ENCODE measurements at regions not wholly inside any gene's neighbourhood (a gene's known extent, or its start where the extent isn't known, plus 50 kb on each side); places are given as distances from the start of the nearest gene placed in this dataset.

DNA sequence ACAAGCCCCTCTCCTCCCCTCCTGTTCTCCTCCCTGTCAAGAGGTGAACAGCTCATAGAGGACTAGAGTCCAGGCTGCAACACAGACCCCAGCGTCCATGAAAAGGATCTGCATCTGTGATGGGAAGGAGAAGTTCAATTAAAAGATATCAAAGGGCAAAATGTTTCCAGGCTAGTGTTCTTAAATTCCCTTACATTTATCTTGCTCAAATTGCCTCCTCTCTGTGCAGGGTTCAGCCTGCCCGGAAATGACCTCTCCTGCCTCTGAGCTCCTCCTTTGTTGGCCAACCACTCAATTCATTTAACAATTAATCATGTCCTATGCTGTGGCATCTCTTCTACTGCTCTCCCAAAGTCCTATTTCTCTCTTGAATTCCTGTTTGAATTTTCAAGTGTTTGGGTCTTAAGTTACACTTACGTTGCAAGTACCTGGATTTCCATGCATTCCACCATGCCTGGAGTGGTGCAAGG is 105.3 kb downstream of the TSN start:
- no peak for DNase-seq

DNA sequence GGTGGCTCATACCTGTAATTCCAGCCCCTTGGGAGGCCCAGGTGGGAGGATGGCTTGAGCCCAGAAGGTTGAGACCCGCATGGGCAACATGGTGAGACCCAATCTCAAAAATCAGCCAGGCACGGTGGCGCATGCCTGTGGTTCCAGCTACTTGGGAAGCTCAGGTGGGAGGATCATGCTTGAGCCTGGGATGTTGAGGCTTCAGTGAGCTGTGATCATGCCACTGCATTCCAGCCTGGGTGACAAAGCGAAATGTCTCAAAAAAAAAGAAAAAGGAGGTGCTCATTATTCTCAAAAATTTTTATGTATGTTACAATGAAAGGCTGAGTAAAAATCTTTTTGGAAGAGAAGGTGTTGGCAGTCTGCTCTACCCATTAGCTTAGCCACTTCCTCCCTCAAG is 106.8 kb downstream of the TSN start:
- no peak for DNase-seq

DNA sequence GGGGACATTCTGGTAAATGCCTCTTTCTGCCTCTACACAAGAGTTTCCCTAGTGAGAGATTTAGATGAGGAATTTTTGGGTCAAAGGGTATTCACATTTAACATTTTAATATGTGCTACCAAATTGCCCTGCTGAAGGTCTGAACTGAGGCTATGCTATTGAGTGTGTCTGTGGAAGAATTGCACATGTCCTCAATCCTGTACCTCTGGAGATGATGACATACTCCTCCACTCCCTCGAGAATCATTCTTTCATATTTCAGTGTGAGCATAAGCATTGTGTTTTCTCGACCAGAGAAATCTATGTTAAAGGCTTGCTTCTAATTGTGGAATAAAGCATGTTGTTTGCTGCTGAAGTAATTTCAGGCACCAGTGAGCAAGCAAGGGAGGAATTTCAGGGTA is 110.5 kb downstream of the TSN start:
- no peak for DNase-seq

DNA sequence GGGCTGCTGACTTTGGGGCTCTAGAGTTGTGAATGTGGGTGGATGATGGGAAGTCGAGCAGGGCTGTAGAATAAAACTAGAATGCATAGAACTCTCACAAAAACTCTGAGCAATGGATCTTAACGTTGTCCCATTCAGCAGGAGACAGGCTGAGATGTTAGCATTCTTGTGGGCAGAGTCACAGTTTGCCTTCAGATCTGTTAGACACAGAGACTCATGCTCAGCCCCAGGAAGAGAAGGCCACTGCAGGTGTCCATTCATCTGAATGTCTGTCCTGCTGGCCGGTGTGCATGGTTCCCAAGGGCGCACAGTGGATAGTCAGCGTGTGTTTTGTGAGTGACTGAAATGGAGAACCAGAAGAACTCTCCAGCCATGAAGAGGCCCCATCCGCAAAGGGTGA is 111.3 kb downstream of the TSN start:
- DNase-seq = no peak

DNA sequence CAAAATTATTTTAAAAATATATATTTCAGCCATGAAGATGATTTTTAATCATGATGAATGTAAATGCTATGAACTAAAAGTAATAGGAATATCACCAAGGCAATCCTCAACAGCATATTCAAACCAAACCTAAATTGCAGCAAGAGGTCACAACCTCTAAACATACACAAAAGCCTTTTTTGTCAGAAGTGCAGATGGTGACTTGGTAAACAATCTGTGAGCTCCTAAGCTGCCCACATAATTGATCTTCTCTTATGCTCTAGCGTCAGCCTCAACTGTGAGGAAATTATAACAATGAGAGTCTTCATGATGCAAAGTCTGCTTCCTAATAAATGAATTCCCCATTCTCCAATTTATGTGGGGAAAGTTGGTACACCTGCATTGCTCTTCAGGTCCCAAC is 113.2 kb downstream of the TSN start:
- peak; percentile 11 for DNase-seq

GRCh38 chr2:121869363-121869762 is 113.9 kb downstream of the TSN start:
- DNase-seq = no peak

GRCh38 chr2:121869873-121870272 is 114.4 kb downstream of the TSN start:
- DNase-seq = no peak

DNA sequence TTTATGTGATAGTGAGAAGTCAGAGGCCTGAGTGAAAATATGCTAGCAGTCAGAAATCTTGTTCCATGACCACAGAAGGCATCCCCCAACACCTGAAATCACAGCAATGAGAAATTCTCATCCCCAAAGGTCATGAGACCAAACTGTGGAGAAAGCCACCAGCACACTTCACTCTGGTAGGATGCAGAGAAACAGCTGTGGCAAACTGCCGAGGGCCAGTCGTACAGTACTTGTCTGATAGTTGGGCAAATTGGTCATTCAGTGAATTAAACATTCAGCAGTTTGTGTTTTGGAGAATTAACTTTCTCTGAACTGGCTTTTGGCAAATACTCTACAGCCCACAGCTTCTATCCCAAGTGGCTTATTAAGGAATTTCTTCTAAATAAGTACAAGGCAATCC is 117.2 kb downstream of the TSN start:
- no peak for DNase-seq

DNA sequence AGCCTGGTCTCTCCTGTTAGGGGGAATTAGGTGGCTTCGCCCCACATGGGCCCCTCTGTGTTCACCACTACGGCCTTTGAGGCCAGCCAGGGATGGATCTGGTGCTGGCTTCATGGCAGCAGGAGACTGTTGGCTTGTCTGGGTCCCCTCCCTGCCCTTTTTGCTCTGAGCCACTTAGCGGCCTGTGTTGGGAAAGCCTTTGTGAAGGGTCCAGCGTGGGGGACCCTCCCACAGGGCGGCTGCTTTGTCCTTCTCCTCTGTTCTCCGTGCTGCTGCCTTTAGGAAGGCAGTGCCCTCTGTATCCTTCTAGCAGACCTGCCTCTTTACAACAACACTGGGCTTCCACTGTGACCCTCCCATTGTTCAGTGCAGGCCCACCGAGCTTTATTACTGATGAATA is 118.4 kb downstream of the TSN start:
- no peak for DNase-seq

GRCh38 chr2:121875585-121876185 is 120.2 kb downstream of the TSN start:
- DNase-seq = no peak

DNA sequence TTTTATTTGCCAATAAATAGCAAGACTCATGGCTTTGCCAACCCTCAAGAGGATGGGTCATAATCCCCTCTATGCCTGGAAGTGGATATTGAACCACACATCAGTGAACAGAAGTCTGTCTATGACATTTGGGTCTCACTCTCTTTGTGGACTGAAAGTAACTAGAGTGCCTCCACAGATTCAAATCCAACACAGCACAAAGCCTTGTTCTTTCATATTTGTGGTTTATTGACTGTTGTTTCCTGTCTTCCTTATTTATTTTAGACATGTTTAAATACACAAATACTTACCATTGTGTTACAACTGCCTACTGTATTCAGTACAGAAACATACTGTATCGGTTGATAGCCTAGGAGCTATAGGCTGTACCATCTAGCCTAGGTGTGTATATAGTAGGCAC is 121.9 kb downstream of the TSN start:
- no peak for DNase-seq

DNA sequence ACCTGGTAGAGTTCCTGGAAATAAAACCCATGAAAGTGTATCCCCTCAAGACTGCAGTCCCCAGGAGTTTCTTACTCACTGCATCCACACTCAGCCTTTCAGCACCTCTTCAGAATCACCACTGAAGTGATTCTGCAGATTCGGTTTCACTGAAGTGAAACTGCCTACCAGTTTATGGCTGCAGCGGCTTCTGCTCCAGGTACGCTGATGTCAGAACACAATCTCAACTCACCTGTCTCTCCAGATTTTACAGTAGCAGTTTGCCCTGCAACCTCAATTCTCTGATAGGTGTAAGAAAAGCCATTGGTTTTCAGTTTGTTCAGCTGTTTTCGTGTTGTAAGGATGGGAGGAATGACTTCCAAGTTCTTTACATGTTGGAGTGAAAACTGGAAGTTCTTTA is 124.8 kb downstream of the TSN start:
- DNase-seq = no peak

DNA sequence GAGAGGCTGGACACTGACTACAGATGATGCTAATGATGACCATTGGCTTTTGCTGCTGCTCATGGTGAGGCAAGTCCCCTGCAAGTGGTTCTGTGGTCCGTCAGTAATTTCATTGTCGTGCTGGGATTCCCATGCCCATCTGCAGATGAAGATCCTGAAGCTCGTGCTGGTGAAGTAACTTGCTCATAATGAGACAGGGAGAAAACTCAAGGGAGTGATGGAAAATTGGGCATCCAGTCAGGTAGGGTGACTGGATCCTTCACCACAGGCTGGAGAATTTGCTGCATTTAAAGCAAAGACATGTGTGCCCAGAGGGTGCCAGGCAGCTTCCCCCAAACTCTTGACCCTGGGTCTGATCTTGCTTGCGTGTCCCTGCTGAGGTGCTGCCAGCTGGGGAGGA is 125.6 kb downstream of the TSN start:
- DNase-seq = no peak

- no peak for DNase-seq
Measured at GRCh38 chr2:121881950-121882349, 126.5 kb downstream of the TSN start.

- DNase-seq = no peak
Measured at GRCh38 chr2:121884078-121884477, 128.6 kb downstream of the TSN start.

DNA sequence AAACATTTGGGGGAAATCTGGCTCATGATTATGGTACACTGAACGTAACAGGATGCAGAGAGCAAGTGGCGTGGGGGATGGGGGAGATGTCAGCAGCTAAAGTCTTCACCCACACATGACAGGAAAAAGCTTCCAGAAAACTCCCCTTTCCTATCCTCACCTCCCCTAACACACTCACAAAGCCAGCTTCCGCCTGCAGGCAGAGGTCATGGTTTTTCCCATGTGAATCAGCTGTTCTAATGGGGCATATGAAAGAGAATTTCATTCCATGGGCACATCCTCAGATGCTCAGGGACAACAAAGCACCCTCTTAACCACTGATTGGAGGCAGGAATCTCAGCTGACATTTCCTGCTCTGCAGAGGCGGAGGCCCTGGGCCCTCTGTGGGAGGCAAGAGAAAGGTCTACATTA is 129.1 kb downstream of the TSN start:
- DNase-seq = no peak

GRCh38 chr2:121886059-121886458 is 130.6 kb downstream of the TSN start:
- no peak for DNase-seq

GRCh38 chr2:121887513-121888188 is 132.2 kb downstream of the TSN start:
- no peak for DNase-seq

DNA sequence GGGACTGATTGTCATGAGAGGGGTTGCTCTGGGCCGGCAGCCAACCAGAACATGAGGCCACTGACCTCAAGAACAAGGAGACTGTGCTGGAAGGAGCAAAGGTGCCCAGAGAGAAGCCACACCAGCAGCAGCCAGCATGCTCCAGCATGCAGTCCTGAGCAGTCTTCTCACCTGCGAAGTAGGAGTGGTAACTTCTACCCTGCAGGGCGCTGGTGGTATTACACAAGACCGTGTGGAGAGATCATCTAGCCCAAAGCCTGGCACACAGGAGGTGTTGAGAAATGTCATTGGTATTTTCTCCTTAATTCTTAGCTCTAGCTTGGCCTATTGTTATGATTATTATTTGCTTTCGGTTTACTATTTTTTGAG is 132.7 kb downstream of the TSN start:
- DNase-seq = no peak

GRCh38 chr2:121890041-121890440 is 134.6 kb downstream of the TSN start:
- DNase-seq = no peak

- DNase-seq = no peak
Measured at GRCh38 chr2:121895723-121896571, 140.5 kb downstream of the TSN start.

GRCh38 chr2:121897335-121897970 is 142.0 kb downstream of the TSN start:
- DNase-seq = peak; percentile 62

DNA sequence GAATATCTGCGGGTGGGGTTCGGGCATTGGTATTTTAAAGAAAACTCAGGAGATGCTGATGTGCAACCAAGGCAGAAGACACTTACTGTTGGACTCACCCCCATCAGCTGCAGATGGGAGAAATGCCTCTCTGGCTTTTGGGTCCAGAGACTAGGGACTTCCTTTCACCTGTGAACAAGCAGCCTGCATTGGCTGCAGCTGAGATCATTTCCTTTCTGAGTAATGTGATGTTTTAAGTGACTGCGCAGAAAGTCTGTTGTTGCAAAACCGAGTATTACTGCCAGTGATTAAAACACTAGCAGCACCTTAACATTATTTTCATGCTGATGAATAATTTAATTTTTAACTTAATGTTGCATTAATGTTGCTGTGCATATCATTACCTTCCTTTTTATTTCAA is 143.0 kb downstream of the TSN start:
- no peak for DNase-seq

DNA sequence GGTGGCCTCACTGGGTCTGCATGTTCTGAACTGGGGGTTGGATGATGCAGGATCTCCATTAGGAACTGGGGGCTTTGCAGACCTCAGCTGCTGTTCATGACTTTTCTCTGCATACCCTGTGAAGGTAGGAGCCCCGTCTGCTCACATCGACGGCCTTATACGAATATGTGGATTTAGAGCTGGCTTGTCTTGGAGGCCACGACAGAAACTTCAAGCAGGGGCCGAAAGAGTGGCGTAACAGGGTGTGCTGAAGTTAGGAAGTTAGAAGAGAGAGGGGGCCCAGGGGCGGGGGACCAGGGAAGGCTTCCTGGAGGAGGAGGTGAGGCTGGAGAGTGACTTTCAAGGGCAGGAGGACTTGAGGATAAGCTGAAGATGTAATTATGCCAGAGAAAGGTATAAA is 144.9 kb downstream of the TSN start:
- no peak for DNase-seq

Data from NCI-H146 (cell line).